NCI-H226 (cell line): ENCODE measurements at regions not wholly inside any gene's neighbourhood (a gene's known extent, or its start where the extent isn't known, plus 50 kb on each side); places are given as distances from the start of the nearest gene placed in this dataset.
"Not testable (repeated sequence)": the region's sequence is repeated elsewhere in the genome, so short reads cannot be mapped to it uniquely, and the experiment has no call there.

ENCODE experiments used
- DNase-seq: peaks from one replicate; pipeline ENCODE4 v3.0.0-alpha.2; 2015

DNA sequence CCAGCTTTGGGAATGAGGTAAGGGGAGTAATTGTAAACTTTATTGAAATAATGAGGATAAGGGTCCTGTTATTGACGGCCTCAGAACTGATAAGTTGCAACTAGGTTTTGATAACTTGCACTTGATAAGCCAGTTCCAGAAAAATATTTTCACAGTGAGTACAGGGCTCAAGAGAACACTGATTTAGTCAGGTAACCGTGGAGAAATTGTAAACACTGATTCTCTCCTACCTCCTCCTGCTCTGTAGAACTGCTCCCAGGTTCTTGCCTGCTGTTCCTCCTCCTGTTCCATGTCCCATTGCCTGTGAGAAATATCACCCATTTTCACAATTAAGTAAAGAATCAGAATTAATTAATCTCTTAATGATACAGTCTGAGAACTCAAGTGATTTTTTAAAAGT is 55.0 kb upstream of the CXXC4 start:
- DNase-seq: no peak

DNA sequence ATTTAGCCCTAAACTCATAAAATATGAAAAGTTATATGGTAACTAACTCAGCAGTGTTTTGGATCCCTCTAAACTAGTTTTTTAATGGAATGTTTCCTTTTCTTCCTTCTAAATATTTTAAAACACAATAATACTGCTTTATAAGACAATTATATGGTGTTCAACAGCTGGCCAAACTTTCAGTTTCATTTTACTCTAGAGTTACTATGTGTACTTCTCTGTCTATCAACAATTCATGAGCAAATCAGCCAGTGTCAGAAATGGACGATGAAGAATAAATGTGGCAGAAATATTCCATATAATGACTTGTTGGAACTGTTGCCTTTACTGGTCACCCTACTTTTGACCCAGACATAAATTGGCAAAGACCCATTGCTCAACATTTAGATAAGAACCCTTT is 64.8 kb upstream of the CXXC4 start:
- no peak for DNase-seq

DNA sequence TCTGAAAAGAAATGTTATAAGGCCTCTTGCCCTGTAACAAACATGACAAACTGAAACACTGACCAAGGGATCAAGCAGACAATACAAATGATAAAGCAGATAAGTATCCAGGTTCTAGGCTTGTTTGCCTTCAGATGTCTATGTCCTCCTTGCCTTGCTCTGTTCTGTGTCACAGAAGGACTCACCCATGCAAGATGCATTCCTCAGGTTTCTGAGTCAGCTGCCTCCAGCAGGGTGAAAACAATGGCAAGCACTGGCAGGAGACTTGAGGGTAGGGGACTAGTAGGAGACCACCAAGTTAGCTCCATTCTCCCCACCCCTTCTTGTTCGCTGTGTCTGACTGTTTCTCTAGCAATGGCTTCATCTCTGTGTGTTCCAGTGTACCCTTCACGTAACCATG is 76.6 kb upstream of the CXXC4 start:
- DNase-seq: no peak

DNA sequence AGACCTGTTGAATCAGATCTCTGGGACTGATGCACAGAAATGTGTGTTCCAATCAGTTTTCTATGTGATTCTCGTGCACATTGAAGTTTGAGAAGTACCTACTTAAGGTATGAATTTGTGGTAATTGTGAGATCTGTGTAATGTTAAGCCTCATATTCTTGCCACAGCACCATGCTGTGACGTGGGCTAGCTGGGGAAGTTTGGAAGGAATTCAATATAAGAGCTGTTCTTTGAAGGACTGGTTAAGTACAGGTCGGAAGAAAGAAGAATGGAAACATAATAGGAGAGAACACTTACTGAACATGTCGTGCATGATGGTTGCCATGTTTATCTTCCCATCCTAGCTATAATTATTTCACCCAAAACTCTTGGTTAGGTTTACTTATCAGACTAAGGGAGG is 79.7 kb upstream of the CXXC4 start:
- no peak for DNase-seq

DNA sequence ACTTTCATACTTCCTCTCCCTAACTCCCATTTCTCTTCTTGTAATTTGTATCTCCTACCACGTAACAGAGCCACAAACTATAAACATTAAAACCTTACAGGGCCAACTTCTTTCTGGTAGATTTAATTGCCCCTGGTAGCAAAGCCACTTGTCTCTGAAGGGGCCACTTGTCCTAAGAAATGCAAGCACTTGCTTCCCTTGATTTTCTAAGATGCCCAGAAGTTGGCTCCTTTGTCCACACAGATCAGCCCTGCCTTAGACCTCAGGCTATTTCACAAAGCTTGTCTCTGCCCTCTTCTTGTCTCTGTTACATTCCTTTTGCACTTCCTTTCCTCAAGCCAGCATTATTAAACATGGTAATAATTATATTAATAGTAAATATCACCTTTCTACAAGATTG is 80.6 kb upstream of the CXXC4 start:
- no peak for DNase-seq

DNA sequence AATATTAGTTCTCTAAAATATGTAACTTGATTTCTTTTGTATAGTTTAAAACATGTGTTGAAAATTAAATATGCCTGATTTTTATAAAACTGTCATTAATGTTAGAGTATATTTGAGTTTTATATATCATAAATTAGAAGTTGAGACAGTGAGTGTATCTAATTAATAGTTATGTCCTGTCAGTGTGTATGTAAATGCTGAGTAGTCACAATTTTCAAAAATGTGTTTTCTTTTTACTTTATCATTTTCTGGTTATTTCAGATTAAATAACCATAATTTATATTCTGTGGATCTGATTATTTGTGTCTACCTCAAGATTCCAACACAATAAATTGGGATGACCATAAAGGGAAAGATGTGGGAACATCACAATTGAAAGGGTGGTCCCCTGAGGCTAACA is 82.7 kb upstream of the CXXC4 start:
- no peak for DNase-seq

DNA sequence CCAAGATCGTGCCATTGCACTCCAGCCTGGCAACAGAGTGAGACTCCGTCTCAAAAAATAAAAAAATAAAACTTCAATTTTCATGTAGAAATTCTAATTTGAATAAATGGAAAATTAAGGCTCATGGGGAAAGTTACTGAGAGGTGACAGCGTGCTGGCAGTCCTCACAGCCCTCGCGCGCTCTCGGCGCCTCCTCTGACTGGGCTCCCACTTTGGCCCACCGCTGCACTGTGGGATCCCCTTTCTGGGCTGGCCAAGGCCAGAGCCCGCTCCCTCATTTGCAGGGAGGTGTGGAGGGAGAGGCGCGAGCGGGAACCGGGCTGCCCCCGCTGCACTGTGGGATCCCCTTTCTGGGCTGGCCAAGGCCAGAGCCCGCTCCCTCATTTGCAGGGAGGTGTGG is 86.8 kb upstream of the CXXC4 start:
- DNase-seq: not testable (repeated sequence)

DNA sequence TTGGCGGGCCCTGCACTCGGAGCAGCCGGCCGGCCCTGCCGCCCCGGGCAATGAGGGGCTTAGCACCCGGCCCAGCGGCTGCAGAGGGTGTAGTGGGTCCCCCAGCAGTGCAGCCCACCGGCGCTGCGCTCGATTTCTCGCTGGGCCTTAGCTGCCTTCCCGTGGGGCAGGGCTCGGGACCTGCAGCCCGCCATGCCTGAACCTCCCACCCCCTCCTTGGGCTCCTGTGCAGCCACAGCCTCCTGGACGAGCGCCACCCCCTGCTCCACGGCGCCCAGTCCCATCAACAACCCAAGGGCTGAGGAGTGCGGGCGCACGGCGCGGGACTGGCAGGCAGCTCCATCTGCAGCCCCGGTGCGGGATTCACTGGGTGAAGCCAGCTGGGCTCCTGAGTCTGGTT is 87.4 kb upstream of the CXXC4 start:
- DNase-seq: not testable (repeated sequence)

DNA sequence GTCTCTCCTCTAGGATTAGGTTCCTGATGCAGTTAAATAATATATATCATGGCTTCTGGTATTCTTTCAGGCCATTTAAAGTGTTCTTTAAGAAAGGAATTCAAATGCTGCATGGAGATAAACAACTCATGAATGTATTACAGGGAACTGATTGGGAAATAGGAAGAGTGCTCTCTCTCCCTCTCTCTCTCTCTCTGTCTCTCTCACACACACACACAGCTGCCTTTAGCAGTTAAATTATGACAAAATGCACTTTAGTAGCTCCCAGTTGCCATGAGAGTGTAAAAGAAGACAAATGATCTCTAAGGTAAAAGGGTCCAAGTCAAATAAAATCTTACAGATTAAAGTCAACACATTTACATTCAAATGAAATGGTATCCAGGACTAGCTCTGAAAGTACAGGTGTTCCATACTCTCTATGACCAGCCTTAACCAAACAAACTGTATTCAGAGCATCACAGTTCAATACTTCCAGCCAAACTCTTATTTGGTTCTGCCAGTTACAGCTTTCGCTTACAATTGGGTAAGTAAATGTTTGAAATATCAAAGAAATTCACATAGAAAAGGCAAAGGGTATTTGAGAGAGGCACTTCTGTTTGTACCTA is 94.7 kb upstream of the CXXC4 start:
- no peak for DNase-seq

DNA sequence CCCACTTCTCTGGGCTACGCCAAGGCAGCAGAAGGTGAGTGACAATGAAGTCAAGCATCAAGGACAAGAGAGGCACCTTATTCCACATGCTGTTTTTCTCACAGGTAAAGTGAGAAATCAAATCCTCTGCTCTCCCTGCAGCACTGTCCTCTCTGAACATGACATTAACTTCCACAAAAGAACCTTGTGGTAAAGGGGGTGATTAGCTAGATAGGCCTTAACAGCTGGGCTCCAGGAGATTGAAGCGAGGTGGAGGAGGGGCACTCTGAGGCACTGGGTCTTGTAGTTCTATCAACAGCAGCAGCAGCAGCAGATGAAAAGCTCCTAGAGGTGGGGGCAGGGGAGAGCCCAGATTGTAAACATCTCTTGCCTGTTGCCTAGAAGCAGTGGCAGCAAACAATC is 96.8 kb upstream of the CXXC4 start:
- DNase-seq: no peak

DNA sequence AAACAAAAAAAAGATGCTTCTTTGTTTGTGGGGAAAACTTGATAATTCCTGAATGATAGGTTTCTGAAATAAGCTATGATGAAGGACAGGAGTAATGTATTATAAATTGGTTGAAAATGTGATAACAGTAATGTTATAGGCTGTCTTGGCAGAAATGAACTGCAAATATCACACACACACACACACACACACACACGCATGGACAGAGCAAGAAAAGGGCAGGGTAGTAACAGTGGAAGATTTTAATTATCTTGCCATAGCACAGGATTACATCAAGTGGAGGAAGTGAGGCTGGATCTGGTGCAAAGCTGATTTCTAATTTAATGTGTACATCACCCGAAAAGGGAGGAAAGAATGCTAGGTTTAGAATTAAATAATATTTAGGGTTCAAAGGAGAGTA is 97.5 kb upstream of the CXXC4 start:
- DNase-seq: no peak

DNA sequence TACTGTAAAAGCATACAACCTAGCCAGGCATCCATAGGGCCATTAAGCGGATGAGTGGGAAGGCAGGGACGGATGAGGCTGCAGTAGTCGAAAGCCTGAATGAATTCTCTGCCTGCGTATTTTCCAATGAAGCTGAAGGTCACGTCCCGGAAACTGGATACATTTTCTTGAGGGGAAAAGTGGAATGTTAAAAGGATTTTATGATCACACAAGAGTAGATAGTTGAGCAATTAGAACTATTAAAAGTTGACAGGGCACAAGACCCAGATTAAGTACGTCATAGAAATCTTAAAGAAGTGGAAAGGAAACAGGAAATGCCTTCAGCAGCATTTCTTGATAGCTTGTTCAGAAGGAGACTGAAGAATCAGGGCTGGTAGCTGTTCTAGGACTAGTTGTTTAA is 98.3 kb upstream of the CXXC4 start:
- no peak for DNase-seq

DNA sequence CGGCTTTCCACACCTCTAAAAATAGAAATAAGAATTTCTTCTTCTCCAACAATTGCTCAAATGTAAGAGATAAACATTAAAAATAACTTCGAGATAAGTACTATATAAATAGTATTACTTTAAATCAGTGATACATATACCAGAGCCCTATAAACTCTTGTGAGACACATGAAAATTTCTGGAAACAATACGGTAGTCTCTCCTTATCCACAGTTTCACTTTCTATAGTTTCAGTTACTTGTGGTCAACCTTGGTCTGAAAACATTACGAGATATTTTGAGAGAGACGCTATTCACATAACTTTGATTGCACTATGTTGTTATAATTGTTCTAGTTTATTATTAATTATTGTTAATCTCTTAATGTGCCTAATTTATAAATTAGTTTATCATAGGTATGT is 101.5 kb upstream of the CXXC4 start:
- DNase-seq: no peak

DNA sequence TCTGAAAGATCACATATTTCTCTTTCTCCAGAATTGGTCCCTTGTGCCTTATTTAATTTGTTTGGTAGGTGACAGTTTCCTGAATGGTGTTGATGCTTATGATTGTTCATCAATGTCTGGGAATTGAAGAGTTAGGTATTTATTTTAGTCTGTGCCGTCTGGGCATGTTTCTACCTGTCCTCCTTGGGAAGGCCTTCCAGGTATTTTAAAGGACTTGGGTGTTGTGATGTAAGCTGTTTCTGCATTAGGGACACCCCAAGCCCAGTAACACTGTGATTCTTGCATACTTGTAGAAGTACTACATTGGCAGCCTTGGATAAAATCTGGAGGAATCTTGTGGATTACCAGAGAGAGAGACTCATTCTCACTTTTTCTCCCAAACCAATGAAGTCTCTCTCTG is 120.8 kb upstream of the CXXC4 start:
- no peak for DNase-seq

DNA sequence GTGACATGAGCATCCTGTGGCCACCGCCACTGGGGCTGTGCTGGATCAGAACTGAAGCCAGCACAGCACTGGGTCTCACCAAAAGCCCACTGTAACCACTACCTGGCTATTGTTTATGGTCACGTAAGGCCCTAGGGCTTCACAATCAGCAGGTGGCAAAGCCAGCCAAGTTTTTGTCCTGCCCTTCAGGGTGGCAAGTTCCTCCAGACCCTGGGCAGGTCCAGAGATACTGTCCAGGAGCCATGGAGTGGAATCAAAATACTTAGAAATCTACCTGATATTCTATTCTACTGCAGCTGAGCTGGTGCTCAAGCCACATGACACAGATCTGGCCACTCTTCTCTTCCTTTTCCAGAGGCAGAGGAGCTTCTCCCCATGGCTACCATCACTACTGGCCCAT is 121.2 kb upstream of the CXXC4 start:
- no peak for DNase-seq

DNA sequence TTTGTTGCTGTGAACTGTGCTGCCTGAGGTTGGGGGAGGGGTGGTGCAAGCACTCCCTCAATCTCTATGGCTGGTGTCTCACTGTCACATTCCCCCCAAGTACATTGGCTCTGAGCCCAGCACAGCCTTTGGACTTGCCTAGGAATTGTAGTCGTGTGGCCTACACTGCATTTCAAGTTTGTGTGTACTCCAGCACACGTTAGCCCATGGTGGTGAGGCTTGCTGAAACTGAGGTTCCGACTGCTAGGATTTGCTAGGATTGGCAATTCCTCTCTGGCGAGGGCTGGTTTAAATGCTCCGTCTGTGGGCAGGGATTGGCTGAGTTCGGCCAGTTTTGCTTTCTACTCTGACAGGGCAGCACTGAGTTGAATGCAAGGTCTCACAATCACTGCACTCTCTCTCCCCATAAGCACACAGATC is 121.7 kb upstream of the CXXC4 start:
- no peak for DNase-seq

DNA sequence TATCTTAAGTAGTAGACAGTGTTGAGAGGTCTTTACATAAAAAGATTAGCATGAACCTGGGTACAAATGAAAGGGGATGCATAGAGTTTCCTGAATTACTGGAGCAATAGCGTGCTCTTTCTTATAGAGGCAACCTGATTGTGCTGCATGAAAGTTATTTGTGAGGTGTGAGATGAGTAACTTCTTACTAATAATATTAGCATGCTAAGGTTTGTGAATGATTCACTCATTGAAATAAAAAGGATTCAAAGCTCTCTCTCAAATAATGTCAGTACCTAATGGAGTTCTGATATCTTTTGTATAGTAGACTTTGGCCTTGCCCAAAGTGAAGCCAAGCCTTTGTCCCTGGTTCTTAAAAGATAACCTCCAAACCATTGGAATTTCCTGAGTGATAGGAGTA is 131.0 kb upstream of the CXXC4 start:
- DNase-seq: no peak

DNA sequence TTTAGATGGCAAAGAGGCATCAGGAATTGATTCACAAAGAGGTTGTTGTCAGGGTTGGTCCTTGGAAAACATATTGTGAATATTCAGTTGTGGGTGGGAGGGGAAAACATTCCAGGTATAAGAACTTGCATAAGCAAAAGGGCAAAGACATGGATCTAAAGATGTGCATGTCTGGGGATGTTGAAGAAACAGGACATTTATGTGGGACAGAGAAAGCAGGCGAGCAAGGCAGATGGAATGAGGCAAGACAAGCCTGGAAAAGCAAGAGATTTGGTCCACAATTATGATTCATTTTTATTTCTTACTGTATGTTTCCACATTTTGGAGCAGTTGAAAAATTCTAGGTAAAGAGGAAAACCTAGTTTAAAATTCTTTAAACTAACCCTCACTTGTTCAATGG is 134.9 kb upstream of the CXXC4 start:
- no peak for DNase-seq

DNA sequence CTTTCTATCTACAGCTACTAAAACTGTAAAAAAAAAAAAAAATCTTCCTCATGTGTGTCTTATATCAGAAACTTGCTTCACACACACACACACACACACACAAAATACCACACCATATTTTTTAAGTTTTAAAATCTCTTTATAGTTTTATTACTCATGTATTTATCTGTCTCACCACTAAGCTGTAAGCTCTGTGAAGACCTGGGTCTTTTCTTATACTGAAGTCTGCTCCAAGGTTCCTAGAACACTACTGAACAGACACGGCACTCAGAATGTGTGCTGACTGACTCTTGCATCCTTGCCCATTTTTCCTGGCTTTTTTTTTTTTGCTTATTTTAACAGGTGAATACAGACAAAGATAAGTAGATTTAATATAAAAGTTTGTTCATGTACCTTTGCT is 135.6 kb upstream of the CXXC4 start:
- DNase-seq: no peak

DNA sequence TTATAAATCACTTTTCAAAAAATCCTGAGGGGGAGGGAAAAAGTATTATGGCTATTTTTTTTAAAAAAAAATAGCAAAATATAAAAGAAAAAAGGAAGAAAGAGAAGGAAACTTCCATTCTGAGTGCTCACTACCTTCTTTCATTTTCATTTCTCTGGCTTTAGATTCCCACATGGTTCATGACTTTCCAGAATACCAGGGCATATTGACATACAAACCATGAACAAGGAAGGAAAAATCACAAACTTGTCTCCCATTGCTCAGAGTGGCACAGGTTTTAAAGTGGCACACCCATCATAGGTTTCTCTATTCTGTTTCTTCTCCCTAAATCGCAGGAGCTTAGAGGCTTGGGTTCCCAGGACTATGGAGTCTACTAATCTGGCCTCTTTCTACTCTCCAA is 136.3 kb upstream of the CXXC4 start:
- no peak for DNase-seq

DNA sequence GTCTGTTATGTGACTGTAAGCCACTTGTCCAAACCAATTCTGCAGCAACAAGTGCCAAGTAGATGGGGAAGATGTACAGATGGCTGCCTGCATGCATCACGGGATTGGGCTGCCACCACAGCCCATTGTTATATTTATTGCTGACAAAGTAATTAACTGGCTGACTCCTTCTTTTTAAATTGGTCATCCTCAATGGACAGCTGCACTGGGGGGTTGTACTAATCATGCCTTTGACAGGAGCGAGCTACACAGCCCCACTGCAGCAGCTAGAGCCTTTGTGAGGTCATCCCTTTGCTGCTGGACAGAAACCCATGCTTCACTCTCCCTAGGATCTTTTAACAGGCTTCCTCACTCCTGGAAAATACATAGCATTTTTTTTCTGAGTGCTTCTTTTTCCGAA is 146.7 kb upstream of the CXXC4 start:
- DNase-seq: no peak

DNA sequence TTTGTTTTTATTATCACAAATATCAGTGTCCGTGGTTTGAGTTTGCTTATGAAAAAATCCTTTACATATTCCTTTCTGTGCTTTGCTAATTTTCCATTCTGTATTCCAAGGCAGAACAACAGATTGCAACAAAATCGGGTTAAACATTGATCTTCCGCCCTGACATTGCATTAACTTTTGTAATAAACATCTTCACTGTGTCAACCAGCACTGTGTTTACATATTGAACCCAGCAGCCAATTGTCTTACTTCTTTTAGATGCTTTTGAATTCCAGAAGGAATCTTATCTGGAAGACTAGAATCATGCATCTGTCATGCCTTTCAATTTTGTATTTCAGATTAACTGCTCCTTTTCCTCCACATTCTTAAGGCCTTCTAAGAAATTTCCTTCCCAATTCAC is 147.8 kb upstream of the CXXC4 start:
- no peak for DNase-seq

DNA sequence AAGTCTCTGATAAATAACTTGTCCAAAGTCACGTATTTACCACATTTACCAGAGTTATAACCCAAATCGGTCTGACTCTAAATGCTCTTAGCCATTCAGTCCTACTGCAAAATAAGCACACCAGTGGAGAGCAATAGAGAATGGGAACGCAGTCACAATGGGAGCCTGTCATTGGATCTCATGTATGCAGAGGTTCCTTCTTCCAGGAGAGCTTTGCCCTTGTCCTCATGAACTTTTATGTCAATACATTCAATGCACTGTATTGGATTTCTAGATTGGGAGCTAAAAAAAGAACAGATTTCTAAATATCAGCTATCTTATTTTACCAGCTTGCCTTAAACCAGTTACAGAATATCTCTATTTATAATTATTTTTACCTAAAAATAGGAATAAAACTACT is 149.1 kb upstream of the CXXC4 start:
- DNase-seq: no peak

DNA sequence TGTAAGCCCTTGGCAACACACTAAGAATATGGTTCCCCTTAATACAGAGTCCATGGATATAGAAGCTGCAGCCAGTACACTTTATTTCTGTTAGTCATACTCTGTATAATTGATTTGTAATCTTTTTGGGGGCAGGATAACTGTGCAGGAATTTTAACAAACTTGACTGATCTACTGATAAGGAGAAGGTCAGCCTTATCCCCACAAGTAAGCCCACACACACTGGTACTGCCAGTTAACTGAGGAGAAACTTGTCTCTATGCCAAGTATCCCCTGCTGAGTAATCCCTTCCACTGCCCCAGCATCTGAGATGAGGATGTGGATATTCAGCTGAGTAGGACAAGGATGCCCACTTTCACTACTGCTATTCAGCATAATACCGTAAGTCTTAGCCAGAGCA is 154.9 kb upstream of the CXXC4 start:
- DNase-seq: no peak

DNA sequence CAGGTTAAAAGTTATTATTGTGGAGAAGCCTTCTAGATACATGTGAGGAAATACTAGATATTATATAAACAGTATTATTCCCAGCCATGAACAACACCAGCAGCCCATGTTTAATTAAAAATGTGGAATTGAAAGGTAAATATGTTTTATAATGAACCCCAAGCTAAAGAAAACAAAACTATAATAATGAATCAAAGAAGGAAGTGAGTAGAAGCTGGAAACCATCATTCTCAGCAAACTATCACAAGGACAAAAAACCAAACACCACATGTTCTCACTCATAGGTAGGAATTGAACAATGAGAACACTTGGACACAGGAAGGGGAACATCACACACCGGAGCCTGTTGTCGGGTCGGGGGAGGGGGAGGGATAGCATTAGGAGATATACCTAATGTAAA is 167.6 kb upstream of the CXXC4 start:
- DNase-seq: not testable (repeated sequence)

DNA sequence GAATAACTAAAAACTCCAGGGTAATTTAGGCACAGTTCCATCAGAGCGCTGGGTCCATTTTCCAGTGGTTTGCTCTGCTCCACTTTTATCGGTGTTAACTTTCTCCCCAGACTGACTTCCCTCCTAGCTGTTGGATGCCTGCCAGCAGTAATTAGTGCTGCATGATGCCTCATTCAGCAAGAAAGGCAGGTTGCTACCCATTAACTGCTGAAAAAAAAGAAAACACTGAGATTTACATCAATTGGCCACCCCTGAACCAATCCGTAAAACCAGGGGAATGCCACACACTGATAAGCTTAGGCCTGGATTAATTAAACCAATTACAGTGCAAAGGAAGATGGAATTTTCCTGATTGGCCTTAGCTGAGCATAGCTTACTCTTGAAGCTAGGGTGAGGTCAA is 182.4 kb upstream of the CXXC4 start:
- DNase-seq: no peak
